ENCODE measurements at regions not wholly inside any gene's neighbourhood (a gene's known extent, or its start where the extent isn't known, plus 50 kb on each side); places are given as distances from the start of the nearest gene placed in this dataset.

- Histone ChIP-seq H3K79me2 (ENCODE audit: insufficient read depth, low read length) (no peaks in the 10 kb centered on the region), H3K27ac (ENCODE audit: low read depth, low read length, poor library complexity, severe bottlenecking) (no peak overlapping the region), H3F3A (ENCODE audit: insufficient read depth, low read length) (no peaks in the 10 kb centered on the region), H2AFZ (ENCODE audit: low read length) (no peak overlapping the region), H3K4me2 (ENCODE audit: low read length) (no peak overlapping the region), H3K36me3 (ENCODE audit: insufficient read depth, low read length) (no peaks in the 10 kb centered on the region), H3K9me2 (ENCODE audit: low read depth, low read length) (no peaks in the 10 kb centered on the region), H3K9ac (ENCODE audit: low read length) (no peak overlapping the region), H3K27me3 (ENCODE audit: insufficient read depth, low read length) (no peaks in the 10 kb centered on the region), H4K20me1 (ENCODE audit: insufficient read depth, low read length) (no peaks in the 10 kb centered on the region), H3K4me3 (ENCODE audit: low read depth, low read length, poor library complexity, severe bottlenecking) (no peak overlapping the region), H3K4me1 (ENCODE audit: insufficient read depth, low read length, severe bottlenecking) (no peaks in the 10 kb centered on the region), H3K9me3 (ENCODE audit: low read length) (no peaks in the 10 kb centered on the region)
- no peak for TF ChIP-seq EZH2 (IDR thresholded peaks at IDR 0.05; ENCODE audit: borderline replicate concordance, low read length)
- TF ChIP-seq CTCF (IDR thresholded peaks at IDR 0.05; ENCODE audit: low read length): no peak
Measured at GRCh38 chr5:145072889-145073288, 762.3 kb downstream of the PRELID2 start.

DNA sequence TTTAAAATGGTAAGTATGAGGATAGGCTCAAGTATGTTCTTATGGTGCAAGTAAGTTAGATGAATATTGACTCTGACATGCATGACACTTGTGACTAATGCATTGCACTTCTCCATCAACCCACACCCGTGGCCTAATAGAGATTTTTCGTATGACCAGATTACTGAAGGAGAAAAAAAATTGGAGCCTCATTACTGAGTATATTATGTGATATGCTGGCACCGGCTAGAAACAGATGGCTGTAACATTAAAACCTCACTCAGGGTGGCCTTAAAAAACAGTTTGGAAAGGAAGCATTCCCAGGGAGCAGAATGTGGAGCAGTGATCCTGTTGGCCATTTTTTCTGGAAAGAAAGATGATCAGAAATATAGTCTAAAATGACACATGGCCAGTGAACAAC, 766.4 kb downstream of the PRELID2 start:
- Histone ChIP-seq H3K27me3 (ENCODE audit: insufficient read depth, low read length) (no peaks in the 10 kb centered on the region), H3K27ac (ENCODE audit: low read depth, low read length, poor library complexity, severe bottlenecking) (no peak overlapping the region), H3K36me3 (ENCODE audit: insufficient read depth, low read length) (no peaks in the 10 kb centered on the region), H3K4me3 (ENCODE audit: low read depth, low read length, poor library complexity, severe bottlenecking) (no peak overlapping the region), H3K9ac (ENCODE audit: low read length) (no peak overlapping the region), H3K9me3 (ENCODE audit: low read length) (no peaks in the 10 kb centered on the region), H2AFZ (ENCODE audit: low read length) (no peak overlapping the region), H3K79me2 (ENCODE audit: insufficient read depth, low read length) (no peaks in the 10 kb centered on the region), H3K4me2 (ENCODE audit: low read length) (no peak overlapping the region), H4K20me1 (ENCODE audit: insufficient read depth, low read length) (no peaks in the 10 kb centered on the region), H3K4me1 (ENCODE audit: insufficient read depth, low read length, severe bottlenecking) (no peaks in the 10 kb centered on the region), H3K9me2 (ENCODE audit: low read depth, low read length) (no peaks in the 10 kb centered on the region), H3F3A (ENCODE audit: insufficient read depth, low read length) (no peaks in the 10 kb centered on the region)
- TF ChIP-seq EZH2 (IDR thresholded peaks at IDR 0.05; ENCODE audit: borderline replicate concordance, low read length) (no peak), CTCF (IDR thresholded peaks at IDR 0.05; ENCODE audit: low read length) (no peak)

DNA sequence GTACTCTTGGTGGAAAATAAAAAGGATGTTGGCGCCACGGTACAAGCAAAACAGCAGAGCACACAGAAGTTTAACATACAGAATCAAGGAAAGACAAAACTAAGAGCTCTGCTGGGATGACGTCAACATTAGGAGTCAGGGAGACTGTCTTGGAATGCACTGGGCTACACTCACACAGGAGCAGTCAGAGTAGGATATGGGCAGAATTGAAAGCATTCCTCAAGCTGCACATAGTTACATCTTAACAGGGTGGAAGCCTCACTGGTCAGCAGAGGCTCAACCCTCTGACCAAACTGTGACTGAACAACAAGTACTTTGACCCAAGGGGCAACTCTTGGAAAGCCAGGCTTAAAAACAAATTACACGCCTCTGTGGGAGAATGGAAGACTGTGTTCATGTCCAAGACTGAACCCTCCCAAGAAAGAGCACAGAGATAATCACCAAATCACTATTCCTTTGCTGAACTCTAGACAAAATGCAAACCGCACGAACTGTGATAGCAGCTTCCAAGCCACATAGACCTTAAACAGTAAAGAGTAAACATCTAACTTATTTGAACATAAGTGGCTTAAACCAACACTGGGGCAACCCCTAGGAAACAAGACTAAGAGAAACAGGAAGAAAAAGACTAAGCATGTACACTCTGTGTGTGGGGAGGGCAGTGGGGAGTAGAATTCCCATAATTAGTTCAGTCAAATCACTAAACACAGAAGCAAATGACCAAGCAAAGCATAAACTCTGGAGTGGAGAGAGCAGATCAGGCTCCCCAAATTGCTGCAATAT, 772.7 kb downstream of the PRELID2 start:
- TF ChIP-seq CTCF (IDR thresholded peaks at IDR 0.05; ENCODE audit: low read length) (no peak), EZH2 (IDR thresholded peaks at IDR 0.05; ENCODE audit: borderline replicate concordance, low read length) (no peak)
- Histone ChIP-seq H3K4me3 (ENCODE audit: low read depth, low read length, poor library complexity, severe bottlenecking) (no peak overlapping the region), H3K79me2 (ENCODE audit: insufficient read depth, low read length) (no peaks in the 10 kb centered on the region), H3K27ac (ENCODE audit: low read depth, low read length, poor library complexity, severe bottlenecking) (no peak overlapping the region), H2AFZ (ENCODE audit: low read length) (no peak overlapping the region), H3K9me3 (ENCODE audit: low read length) (no peaks in the 10 kb centered on the region), H4K20me1 (ENCODE audit: insufficient read depth, low read length) (no peaks in the 10 kb centered on the region), H3K4me2 (ENCODE audit: low read length) (no peak overlapping the region), H3K27me3 (ENCODE audit: insufficient read depth, low read length) (no peaks in the 10 kb centered on the region), H3K9me2 (ENCODE audit: low read depth, low read length) (no peaks in the 10 kb centered on the region), H3K9ac (ENCODE audit: low read length) (no peak overlapping the region), H3F3A (ENCODE audit: insufficient read depth, low read length) (no peaks in the 10 kb centered on the region), H3K36me3 (ENCODE audit: insufficient read depth, low read length) (no peaks in the 10 kb centered on the region), H3K4me1 (ENCODE audit: insufficient read depth, low read length, severe bottlenecking) (no peaks in the 10 kb centered on the region)

All from OCI-LY1 (cell line).